ENCODE measurements at regions not wholly inside any gene's neighbourhood (a gene's known extent, or its start where the extent isn't known, plus 50 kb on each side); places are given as distances from the start of the nearest gene placed in this dataset.
"Not testable (repeated sequence)": the region's sequence is repeated elsewhere in the genome, so short reads cannot be mapped to it uniquely, and the experiment has no call there.

DNA sequence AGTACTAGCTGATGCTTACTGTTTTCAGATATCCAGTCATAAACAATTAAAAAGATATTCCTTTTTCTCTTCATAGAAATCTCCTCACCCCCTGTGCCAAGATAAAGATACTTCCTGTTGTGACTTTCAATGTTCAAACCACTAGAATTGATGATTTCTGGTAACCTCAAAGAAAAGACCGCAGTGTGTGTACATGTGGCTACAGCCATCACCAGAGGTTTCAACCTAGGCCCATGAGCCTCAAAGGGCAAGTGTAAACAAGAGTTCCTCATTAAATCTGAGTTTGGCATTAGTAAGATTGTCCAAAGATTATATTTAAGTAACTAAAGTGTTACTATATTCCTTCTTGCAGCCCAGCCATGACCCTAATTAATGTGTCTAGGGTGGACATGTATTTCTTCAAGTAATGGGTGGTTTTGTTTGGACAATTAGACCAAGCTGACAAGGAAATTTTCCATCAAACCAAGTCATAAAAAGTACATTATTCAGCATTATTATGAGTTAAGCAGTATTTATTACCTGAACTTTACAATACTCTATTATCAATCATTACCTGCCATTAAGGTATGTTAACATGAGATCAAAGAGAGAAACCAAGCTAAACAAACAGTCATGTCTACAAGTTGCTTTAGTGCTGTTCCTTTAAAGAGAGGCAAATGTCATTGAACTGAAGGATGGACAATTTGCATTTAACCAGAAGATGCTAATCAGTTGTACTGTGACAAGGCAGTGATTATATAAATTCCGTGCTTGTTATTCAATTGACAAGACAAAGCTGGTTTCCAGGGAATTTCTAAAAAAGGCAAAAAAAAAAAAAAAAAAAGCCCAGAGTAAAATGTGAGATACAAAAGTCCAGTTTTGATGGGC, 382.7 kb downstream of the LNPK start:
- DNase-seq, result no peak

DNA sequence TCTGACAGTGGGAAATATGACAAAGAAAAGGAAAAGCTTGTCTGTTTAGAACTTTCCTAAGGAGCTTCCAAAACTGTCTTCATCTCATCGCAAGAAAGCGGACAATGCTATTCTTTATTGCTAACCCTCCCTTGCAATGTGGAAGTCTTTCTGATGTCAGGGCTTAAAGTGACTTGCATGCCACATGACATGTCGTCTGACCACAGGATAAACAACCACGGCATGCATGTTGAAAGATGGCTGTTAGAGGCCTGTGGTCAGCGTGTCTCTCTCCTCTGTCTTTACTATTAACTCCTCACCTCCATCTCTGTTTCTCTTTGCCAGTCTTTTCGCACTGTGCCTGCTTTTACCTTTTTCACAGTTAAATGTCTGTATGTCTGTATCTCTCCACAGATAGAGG, 389.8 kb downstream of the LNPK start:
- DNase-seq, result no peak

DNA sequence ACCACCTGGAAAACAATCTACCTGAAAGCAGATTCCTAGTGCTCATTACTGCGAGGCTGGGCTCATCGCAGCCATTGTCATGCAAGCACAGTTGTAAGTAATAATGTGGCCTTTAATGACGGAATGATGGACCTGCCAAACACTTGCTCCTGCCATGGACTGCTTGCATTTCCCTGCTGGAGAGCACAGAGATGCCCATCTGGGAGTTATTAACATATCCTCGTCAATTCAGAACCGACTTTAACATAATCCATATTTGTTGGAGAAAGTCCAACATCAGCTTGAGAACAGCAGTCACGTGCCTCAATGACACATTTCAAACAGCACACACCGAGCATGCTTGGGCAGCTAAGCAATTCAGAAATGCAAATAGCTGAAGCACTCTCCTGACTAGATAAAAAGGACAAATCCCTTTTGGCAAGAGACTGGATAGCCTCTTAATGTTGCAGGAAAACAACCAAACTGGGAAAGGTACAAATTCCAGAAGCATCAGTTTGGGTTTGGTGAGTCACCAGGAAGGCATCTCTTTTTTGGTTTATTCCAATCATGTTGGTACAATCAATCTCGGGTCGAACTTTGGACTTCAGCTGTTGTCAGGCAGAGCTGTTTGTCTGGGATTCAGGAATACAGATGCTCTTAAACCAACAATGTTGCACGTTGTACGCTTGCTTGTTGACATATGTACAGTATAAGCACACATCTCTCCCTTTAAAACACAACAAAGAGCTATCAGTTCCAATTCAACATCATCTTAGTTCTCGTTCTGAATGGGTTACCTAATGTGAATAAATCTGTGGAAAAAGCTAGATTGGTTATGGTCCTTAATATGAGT, 395.8 kb downstream of the LNPK start:
- no peak for DNase-seq

DNA sequence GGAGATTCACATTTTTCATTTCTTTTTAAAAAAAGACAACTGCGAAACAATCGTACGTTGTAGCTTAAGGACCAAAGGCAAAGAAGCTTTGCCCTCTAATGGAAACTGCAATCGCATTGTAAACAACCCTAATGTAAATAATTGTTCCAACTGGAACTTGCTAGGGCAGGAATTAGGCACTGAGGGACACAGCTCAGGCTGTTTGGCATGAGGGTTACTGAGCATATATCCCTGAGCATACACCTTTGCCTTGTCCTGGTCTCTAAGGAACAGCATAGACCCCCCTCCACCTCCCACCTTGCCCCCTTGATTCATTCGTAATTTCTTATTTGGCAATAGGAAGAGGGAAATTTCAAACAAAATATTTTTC, 396.4 kb downstream of the LNPK start:
- no peak for DNase-seq

DNA sequence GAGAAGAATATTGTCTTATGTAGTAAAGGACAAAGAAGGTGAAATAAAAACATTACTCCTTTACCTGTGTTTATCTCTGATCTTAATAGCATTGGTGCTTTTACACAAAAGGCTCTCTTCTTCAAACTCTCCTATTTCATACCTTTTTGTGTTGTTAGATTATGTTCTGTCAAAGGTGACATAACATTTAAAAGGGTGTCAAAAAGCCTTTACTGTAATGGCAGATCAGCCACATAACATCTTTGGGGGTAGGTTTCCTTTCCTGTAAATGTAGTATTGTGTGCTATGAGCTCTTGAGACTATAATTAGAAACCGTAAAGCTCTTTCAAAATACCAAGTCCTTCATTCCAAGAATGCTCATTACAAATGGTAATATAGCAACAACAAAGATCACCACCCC, 400.1 kb downstream of the LNPK start:
- DNase-seq, result no peak

DNA sequence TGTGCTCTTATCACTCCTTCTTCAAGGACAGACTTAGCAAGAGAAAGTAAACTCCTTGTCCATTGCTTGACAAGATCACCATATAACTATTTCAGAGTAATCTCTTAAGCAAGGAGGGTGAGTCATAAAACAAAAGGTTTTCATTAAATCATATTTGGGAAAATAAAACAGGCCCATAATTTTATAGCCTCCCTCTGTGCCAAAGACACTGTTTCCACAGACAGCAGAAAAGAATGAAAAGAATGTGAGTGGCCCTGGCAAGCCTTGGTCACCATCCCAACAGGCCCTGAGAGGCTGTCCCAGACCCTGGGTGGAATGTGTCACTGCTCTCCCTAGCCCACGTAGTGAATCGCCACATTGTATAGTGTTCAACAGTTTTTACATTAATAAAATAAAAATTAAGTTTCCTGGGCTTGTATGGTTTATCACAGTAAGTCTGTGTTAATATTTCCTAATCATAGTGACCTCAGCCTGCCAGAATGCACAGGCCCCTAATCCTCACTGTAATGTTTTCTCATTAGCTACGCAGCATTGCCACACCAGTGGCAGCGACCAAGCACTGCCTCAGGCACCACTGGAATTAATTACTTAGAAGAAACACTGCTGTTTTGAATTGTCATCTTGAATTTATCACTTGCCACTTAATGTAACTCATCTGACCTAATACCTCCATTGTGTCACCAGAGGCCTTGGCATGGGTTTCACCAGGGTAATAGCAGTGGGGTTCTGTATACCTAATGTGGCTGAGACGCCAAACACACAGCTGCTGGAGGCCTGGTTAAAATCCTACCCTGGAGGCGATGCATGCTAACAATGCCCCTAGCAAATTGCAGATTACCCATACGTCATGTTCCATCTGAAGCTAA, 401.9 kb downstream of the LNPK start:
- DNase-seq, result no peak

DNA sequence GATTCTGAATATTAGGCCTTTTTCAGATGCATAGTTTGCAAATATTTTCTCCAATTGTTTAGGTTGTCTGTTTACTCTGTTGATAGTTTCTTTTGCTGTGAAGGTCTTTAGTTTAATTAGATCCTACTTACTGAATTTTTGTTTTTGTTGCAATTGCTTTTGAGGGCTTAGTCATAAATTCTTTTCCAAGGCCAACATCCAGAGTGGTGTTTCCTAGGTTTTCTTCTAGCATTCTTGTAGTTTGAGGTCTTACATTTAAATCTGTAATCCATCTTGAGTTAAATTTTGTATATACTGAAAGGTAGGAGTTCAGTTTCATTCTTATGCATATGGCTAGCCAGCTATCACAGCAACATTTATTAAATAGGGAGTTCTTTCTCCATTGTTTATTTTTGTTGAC, 404.8 kb downstream of the LNPK start:
- no peak for DNase-seq

DNA sequence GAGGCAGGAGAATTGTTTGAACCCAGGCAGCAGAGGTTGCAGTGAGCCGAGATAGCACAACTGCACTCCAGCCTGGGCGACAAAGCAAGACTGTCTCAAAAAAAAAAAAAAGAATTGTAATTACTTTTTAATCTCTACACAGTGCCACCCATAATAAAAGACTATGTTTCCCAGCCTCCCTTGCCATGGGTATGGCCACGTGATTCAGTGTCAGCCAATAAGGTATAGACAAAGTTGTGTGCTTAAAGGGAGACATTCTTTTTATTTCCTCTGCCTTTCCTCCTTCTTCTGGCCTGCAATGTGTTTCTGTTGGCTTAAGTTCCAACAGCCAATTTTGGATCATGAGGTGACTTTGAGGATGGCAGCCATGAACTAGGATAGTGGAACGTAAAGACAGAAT, 406.9 kb downstream of the LNPK start:
- no peak for DNase-seq

DNA sequence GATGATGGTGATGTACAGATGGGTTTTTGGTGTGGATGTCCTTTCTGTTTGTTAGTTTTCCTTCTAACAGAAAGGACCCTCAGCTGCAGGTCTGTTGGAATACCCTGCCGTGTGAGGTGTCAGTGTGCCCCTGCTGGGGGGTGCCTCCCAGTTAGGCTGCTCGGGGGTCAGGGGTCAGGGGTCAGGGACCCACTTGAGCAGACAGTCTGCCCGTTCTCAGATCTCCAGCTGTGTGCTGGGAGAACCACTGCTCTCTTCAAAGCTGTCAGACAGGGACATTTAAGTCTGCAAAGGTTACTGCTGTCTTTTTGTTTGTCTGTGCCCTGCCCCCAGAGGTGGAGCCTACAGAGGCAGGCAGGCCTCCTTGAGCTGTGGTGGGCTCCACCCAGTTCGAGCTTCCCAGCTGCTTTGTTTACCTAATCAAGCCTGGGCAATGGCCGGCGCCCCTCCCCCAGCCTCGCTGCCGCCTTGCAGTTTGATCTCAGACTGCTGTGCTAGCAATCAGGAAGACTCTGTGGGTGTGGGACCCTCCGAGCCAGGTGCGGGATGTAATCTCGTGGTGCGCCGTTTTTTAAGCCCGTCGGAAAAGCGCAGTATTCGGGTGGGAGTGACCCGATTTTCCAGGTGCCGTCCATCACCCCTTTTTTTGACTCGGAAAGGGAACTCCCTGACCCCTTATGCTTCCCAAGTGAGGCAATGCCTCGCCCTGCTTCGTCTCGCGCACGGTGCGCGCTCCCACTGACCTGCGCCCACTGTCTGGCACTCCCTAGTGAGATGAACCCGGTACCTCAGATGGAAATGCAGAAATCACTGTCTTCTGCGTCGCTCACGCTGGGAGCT, 408.2 kb downstream of the LNPK start:
- not testable (repeated sequence) for DNase-seq

DNA sequence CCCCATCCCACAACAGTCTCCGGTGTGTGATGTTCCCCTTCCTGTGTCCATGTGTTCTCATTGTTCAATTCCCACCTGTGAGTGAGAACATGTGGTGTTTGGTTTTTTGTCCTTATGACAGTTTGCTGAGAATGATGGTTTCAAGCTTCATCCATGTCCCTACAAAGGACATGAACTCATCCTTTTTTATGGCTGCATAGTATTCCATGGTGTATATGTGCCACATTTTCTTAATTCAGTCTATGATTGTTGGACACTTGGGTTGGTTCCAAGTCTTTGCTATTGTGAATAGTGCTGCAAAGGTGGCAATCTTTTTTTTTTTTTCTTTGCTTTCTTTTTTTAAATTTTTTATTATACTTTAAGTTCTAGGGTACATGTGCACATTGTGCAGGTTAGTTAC, 406.7 kb upstream of the ATP5MC3 start:
- not testable (repeated sequence) for DNase-seq

DNA sequence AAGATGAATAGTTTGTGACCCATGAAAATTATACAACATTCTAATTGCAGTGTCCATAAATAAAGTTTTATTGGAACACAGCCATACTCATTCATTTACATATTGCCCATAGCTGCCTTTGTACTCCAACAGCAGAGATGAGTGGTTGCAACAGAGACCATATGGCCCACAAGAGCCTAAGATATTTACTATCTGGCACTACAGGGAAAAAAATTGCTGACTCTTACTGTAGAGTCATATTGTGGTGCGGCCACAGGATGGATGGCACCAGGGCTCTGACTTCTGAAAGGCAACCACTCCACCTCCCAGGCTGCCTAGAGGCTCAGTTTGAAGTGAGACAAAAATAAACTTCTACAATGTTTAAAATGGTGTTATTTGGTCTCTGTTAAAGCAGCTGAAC, 404.0 kb upstream of the ATP5MC3 start:
- no peak for DNase-seq

DNA sequence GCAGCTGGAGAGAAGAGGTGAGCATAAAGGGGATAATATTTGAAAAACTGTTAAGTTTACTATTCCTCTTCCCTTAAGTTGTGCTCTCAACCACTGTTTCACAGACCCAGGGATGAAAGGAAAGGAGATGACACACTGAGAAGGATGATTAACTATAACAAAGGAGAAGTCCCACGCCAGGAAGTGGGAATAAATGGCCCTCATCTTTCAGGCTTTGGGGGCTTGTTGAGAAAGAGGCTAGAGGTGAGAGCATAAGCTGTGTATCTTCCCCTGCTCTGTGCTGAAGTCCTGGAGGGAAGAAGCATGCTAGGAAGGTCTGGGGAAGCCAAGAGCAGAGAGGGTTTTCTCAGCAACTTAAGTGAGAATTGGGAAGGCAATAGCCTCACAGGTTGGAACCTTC, 399.1 kb upstream of the ATP5MC3 start:
- DNase-seq, result no peak

DNA sequence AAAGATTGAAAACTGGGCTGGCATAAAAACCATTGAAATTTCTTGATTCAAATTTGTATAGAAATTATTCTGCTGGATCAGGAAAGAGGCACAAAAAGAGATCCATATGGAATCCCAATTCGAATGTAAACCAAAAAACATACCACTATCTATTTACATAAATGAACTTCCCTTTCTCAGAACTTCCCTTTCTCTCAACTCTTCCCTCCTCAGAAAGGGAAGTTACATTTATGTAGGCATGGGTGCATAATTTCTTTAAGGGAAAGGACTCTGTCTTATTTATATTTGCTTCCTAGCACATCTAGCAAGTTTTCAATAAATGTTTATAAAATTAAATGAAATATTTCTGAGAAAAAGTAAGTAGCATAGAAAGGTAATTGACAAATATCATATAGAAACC, 398.1 kb upstream of the ATP5MC3 start:
- no peak for DNase-seq

DNA sequence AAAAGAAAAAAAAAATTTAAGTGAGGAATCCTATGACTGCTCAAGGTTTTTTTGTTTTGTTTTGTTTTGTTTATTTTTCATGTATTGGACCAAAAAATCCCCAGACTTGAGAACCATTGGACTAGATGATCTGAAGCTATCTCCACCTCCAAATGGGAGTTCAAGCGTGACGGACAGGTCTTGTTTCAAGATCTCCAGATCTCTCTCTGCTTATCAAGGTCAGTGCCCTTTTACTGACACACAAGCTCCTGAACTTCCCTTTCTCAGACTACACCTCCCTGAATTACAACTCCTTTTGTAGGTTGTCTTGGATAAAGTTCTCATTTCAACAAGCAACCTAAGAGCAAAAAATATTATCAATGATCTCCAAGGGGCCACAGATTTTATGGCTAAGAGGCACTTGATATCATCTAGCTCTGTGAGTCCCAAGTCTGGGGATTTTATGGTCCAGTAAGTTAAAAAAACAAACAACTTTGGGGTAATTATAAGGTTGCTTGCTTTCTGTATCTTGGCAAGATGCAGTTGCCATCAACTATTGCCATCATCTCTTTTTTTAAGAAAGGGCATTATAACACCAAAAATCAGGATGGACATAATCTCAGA, 396.0 kb upstream of the ATP5MC3 start:
- DNase-seq, result no peak

DNA sequence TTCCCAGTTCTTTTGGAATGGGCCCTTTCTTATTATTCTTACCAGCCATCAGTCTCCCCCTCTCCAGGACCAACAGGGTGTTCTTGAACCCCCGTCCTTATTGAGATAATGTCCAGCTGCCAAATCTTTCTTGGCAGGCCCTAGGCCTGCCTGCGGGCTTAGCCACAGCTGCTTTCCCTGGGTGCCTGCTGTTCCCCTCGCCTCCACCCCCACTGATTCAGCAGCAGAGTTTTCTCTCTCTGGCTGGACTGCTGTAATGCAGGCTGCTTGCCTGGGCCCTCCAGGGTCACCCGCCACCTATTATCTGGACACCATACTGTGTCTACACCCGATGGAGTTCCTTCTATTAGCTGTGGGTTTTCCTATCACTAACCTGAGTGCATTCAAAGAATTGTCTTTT, 395.4 kb upstream of the ATP5MC3 start:
- DNase-seq, result no peak

DNA sequence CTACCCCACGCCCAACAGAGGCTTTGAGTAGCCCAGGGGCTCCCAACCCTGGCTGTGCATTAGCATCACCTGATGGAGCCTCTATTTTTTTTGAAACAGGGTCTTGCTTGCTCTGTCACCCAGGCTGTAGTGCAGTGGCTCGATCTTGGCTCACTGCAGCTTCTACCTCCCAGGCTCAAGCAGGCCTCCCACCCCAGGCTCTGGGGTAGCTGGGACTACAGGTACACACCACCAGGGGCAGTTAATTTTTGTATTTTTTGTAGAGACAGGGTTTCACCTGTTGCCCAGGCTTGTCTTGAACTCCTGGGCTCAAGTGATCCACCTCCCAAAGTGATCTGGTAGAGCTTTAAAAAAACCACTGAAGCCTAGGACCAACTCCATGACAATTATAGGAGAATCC, 394.8 kb upstream of the ATP5MC3 start:
- no peak for DNase-seq

DNA sequence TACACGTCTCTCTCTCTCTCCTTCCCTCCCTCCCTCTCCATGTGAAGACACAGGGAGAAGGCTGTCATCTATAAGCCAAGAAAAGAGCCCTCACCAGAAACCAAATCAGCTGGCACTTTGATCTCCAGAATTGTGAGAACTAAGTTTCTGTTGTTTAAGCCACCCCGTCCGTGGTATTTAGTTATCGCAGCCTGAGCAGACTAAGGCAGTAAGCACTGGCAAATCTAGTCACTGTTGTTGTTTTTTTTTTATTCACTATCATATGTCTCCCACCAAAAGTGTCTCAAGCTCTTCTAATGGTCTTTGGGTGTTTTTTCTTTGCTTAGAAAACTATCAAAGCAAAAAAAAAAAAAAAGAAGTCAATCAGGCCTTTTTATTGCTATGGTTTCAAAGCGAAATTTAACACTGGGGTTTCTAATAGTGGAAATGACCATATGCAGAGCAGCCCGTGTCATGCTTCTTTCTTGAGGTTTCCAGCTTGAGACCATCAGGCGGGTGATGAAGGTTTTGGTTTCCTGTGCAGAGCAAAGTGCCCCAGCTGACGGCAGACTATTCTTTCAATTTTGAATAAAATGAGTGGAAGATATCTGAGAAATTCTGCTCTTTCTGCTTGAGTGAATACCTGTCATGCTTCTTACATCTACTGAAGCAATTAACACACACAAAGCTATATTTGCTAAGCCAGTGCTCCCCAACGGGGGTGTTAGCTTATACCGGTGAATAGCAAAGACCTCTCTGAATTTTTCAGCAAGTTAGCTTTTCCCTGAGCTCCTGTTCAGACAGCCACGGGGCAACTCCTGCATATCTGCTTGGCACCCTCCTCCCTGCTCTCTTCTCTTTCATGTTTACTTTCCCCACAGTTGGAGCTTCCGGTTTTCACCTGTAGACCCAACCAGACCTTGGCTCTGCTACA, 394.1 kb upstream of the ATP5MC3 start:
- no peak for DNase-seq

DNA sequence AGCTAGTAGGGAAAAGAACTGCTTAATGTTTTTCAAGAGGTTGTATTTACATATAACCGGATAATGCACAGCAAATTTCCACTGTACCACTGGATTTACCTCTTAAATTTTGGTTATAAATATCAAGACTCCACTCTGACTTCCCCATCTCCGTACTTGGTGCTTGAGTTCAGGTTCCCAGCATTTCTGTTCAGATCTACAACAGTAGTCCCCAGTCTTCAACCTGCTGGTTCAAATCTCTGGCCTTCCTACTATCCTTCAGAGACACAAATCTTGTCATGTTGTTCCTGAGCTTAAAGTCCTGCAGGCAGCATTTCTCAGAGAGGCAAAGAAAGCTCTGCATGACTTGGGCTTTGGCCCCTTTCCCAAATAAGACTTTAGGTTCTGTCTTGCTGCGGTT, 392.6 kb upstream of the ATP5MC3 start:
- DNase-seq, result no peak

DNA sequence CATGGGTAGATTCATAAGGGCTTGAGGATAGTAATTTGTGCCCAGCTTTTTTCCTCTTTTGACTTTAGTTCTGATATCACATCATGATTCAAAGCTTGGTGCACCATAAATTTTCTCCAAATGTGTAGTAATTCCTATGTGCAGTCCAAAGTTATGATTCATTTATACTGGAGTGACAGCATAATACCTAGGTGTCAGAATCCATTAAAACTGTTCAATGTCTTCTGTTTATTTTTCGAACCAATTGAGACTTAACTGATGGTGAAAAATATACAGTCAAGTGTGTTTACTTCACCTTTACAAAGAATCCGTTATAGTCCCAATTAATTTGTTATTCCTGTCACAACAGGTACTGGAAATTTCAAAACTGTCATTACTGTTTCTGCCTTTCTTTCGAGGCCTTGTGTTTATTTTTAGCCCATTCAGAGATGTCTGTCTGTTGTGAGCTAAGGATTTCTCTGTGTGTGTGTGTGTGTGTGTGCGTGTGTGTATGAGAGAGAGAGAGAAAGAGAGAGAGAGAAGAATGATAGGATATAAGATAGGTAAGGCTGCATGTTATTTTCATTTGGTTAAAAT, 389.7 kb upstream of the ATP5MC3 start:
- DNase-seq, result no peak
